GM19043 (cell line): ENCODE measurements at regions not wholly inside any gene's neighbourhood (a gene's known extent, or its start where the extent isn't known, plus 50 kb on each side); places are given as distances from the start of the nearest gene placed in this dataset.
"Not testable (repeated sequence)": the region's sequence is repeated elsewhere in the genome, so short reads cannot be mapped to it uniquely, and the experiment has no call there.

ENCODE experiments used
- ATAC-seq: cut with Tn5 transposase; IDR thresholded peaks from one replicate; pipeline ENCODE4 v1.9.1; 2021; ENCODE audit warnings: low read depth; ENCODE audit not compliant: unreplicated experiment

DNA sequence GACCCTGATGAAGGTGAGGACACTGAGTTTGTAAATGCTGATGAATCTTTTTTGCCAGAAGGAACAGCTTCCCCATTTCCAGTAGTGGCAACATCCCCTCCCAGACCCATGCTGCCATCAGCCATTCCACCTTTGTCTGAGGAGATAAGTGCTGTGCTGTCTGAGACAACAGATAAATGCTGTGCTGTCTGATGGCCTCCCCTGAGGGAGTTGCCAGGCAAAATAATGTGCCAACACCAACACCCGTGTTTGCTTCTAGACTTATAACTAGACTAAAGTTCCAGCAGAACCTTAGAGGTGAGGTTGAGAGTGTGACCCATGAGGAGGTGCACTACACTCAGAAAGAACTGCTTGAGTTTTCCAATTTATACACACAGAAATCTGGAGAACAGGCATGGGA is 349.5 kb downstream of the C12orf75 start:
- ATAC-seq = no peak

GRCh38 chr12:105681341-105681740 is 350.9 kb downstream of the C12orf75 start:
- ATAC-seq = no peak

DNA sequence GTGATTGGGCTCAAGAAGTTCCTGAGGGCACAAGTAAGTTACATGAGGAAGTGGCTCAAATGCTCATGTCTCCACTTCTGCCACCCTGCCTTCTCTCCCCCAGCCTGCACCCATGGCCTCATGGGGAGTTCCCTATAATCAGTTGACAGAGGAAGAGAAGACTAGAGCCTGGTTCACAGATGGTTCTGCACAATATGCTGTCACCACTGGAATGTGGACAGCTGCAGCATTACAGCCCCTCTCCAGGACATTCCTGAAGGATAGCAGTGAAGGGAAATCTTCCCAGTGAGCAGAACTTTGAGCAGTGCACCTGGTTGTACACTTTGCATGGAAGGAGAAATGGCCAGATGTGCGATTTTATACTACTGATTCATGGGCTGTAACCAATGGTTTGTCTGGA is 352.3 kb downstream of the C12orf75 start:
- not testable (repeated sequence) for ATAC-seq

- not testable (repeated sequence) for ATAC-seq
These were observed 353.3 kb downstream of the C12orf75 start for GRCh38 chr12:105683836-105684235.

- ATAC-seq = no peak
These were observed 367.6 kb downstream of the C12orf75 start for GRCh38 chr12:105698075-105698474.

DNA sequence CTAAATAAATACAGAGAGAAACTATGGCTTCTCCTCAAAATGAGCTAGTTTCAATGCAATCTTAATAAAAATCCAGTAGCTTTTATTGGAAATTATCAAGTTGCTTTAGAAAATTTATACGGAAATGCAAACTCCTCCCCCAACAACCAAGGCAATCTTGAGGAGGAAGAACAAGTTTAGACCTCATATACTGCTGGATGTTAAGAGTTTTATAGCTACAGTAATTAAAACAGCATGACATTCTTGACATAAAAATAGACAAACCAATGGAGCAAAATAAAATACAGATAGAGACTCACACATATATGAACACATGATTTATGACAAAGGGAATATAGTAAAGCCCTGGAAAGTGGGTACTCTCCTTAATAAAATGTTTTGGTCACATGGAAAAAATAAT is 368.7 kb downstream of the C12orf75 start:
- ATAC-seq = no peak

DNA sequence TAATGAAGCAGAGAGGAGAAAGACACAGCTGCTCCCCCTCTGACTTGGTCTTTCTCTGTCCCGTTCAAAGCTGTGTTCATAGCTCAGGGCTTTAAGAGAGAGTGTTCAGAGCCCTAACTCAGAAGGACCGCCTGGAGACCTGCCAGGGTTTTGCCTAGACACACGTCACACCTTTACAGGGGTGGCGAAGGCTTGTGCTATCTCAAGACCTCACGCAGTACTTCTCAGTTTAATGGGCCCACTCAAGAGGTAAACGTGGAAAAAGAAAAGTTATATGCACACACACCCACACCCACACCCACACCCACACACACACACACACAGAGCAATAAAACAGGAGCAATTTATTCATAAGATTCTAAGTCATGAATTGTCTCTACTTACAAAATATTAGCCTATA is 374.3 kb downstream of the C12orf75 start:
- no peak for ATAC-seq

DNA sequence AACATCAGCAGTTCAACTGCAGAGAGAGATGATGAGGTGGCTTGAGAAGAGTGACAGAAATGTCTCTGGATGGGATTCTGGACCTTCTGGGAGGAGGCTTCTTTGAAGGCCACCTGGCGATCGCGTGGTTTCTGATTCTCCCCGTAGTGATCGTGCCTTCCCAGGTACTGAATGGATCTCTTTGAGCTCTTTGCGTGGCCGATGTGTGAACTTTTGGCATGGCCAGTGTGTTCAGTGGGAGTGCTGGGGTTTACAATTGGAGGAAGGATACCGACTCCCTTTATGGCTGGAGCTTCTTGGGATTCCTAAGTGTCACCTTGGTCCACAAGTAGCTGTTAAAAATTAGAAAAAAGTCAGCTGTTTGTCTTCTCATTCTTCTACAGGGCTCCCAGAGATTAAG is 374.7 kb downstream of the C12orf75 start:
- no peak for ATAC-seq

DNA sequence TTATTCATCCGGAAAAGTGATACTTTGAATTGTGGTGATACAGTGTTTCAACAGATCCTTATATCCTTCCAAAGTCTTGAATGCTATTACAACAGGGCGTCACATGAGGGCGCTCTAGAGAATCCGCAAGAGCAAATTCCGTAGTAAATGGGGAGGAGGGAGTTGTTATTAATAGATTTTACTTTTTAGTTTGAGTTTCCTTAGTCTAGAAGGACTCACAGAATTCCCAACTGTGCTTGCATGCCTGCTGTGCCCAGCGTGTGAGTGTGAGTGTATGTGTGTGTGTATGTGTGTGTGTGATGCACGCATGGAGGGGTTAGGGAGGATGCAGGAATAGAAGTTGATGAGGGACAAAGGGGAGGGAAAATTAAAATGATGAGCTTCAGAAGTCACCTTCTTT is 375.3 kb downstream of the C12orf75 start:
- no peak for ATAC-seq

DNA sequence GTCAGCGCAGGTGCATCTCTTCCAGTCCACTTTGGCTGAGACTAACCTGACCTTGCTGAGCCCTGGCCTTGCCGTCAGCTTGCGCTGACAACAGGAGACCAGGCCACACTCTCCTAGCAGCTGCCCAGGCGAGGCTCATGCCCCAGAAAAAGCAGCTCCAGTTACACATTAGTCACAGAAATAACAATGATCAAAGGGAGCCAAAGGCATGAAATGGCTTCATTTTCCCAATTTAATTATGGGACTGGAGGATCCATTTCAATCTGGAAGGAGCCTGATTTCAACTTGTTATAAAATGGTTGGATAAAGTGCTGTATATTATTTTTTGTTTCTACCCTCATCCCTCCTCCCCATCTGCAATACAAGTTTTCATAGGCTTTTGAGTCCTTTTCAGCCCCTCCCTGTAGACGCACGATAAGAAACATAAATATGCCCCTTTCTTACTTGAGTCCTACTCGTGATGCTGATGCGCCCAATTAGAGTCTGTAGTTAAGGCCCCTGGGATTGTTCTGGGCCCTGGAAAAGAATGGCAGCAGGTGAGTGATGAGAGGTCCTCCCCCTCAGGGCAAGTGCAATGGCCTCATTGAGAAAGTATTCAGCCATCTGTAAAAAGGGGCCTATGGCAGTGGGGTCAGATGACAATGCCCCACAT is 376.0 kb downstream of the C12orf75 start:
- ATAC-seq = no peak

GRCh38 chr12:105706973-105707334 is 376.5 kb downstream of the C12orf75 start:
- ATAC-seq = no peak

GRCh38 chr12:105713606-105714305 is 383.3 kb downstream of the C12orf75 start:
- ATAC-seq = no peak

- ATAC-seq = no peak
These were observed 386.1 kb downstream of the C12orf75 start for GRCh38 chr12:105716621-105717020.

DNA sequence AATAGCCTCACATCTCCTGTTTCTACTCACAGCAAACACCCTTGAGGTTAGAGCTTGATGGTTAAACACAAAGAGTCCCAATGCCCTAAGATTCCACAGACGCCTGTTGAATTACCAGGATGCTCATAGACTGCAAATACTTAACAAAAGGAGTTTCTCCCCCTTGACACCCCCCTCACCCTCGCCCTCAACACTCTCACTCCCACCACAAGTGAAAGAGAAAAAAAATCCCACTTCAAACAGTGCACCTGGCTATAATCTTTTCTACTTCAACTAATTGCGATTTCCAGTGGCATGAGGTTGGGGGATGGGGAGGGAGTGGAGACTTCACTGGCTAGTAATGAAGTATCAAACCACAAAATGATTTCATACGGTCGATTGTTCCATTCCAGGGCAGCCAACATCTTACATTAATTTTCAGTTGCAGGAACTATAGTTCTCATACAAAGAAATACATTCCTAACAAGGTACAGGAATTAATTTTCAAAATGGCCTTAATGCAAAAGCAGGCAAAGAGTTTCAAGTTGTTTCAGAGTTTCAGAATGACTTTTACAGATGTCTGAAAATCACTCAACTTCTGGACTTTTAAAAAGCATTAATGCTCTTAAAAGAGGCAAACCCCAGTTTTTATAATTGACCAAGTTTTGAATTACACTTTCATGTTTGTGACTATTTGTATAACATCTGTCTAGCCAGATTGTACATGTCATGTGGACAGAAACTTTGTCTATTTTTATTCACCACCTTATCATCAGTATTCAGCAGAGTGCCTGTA is 390.7 kb downstream of the C12orf75 start:
- ATAC-seq = peak; percentile 78

DNA sequence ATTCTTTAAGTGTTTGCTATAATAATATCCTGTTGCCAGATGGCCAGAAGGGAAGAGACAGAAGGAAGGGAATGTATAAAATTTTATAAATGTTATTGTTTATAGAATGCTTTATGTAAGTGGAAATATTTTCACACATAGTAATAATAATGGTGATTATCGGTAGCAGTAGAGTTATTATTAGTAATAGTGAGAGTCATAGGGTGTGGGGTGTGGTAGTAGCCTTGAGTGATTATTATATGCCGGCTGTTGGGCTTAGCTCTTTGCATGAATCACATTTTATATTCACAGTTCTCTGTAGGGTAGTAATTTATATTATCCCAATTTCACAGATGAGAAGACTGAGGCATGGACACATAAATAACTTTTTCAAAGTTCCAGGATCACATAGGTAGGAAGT is 391.4 kb downstream of the C12orf75 start:
- ATAC-seq = no peak

DNA sequence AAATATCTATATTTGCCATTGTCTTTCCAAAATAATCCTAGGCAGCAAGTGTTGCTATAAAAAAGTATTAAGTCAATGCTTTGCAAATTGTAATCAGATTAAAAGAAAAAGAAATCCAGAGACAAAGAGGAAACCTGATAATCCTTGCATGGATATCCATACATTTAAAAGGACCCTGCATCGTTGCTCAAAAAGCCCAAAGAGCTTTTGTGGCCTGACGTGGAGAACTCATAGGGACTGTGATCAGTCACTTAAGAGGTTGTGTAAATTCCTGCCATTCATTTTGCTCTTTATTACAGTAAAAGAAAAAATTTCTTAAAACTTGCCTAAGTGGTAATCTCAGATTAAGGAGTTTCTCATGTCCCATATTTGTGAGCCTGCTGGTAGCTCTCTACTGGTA is 392.6 kb downstream of the C12orf75 start:
- no peak for ATAC-seq

GRCh38 chr12:105723494-105723893 is 393.0 kb downstream of the C12orf75 start:
- ATAC-seq = no peak

- ATAC-seq = no peak
These were observed 394.1 kb downstream of the C12orf75 start for GRCh38 chr12:105724641-105725040.

DNA sequence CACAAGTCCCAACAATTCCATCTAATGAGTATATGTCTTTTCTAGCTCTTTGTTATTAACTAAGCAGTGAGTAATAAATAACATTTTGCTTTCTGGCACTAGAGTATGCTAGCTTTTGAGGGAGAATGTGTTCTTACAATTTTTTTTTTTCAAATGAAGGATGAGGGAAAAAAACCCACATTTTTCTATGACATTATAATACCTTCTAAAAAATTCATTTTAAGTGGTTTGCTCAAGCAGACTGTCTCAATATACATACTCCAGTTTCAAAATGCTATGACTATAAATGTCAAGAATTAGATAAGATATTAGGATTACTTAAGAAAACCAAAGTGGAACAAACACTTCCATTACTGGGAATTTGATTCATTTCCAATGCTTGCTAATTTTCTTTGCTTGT is 394.6 kb downstream of the C12orf75 start:
- no peak for ATAC-seq

DNA sequence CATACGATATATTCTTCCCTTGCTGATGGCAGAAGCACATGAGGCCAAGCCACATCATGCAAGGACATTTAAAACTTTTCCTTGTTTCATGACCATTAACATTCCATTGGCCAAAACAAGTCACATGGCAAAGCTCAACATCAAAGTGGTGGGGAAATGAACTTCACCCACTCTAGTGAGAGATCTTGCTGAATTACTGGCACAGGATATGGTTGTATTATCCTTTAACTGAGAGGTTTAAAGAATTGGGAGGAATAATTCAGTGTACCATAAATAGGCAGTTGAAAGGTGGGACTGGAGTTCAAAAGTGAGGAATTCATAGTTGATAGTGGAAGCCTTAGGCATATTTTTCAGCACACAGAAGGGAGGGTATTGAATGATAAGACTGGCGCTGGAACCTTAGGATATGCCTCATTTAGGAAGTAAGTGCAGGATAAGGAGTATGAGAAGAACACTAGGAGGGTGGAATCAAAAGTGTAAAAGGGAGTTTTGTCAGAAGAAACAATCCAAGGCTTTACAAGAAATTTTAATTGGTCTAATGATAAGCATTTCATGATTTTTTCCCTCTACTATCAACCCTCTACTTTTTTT is 398.8 kb downstream of the C12orf75 start:
- ATAC-seq = no peak

DNA sequence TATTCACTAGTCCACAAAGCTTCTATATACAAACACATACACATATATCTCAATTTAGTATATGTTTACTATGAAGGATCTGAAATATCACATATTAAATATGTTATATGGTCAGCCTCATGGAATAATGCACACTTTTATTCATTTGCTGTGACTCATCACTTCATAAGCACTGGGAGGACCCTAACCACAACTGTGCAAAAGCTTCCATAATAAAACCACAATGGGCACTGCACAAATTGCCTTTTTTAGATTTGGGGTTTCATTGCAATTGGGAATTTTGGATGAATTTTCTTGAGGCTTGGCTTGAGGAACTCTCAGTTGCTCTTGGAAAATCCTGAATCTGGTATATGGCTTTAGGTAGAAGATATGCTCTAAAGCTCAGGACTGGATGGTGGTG is 399.4 kb downstream of the C12orf75 start:
- no peak for ATAC-seq
